ENCODE measurements at regions not wholly inside any gene's neighbourhood (a gene's known extent, or its start where the extent isn't known, plus 50 kb on each side); places are given as distances from the start of the nearest gene placed in this dataset.

- TF ChIP-seq ZNF883 (CRISPR knock-in tag; IDR thresholded peaks at IDR 0.05; ENCODE audit: not compliant biosample characterization): no peak
- no peak for TF ChIP-seq TAF1 (CRISPR knock-in tag; IDR thresholded peaks at IDR 0.05)
- TF ChIP-seq HNRNPK (IDR thresholded peaks at IDR 0.05; ENCODE audit: low read depth, low read length, poor library complexity, severe bottlenecking): no peak
- no peak for TF ChIP-seq NR2F1 (CRISPR knock-in tag; IDR thresholded peaks at IDR 0.05)
- TF ChIP-seq HNF4A (CRISPR knock-in tag; IDR thresholded peaks at IDR 0.05): no peak
- no peak for TF ChIP-seq ZNF430 (CRISPR knock-in tag; IDR thresholded peaks at IDR 0.05)
Observed at GRCh38 chr22:48310289-48310688, 1517.4 kb downstream of the BRD1 start (continued).

- no peak for DNase-seq (ENCODE audit: low spot score)
- H2AFZ ChIP-seq (ENCODE audit: low read length): no peak overlapping the region
- H3K27ac ChIP-seq (ENCODE audit: extremely low read length, insufficient read depth, low read length): no peak overlapping the region
- H3K4me1 ChIP-seq (ENCODE audit: insufficient read depth, low read length): no peaks in the 10 kb centered on the region
- no peak for TF ChIP-seq FOSL1 (CRISPR knock-in tag; IDR thresholded peaks at IDR 0.05; ENCODE audit: borderline replicate concordance)
- TF ChIP-seq, protein P1, sequence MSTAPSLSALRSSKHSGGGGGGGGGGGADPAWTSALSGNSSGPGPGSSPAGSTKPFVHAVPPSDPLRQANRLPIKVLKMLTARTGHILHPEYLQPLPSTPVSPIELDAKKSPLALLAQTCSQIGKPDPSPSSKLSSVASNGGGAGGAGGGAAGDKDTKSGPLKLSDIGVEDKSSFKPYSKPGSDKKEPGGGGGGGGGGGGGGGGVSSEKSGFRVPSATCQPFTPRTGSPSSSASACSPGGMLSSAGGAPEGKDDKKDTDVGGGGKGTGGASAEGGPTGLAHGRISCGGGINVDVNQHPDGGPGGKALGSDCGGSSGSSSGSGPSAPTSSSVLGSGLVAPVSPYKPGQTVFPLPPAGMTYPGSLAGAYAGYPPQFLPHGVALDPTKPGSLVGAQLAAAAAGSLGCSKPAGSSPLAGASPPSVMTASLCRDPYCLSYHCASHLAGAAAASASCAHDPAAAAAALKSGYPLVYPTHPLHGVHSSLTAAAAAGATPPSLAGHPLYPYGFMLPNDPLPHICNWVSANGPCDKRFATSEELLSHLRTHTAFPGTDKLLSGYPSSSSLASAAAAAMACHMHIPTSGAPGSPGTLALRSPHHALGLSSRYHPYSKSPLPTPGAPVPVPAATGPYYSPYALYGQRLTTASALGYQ (CRISPR knock-in tag; IDR thresholded peaks at IDR 0.05): no peak
- no peak for TF ChIP-seq TEF (CRISPR knock-in tag; IDR thresholded peaks at IDR 0.05)
- TF ChIP-seq TRIM24 (CRISPR knock-in tag; IDR thresholded peaks at IDR 0.05): no peak
- TF ChIP-seq AKAP8 (CRISPR knock-in tag; IDR thresholded peaks at IDR 0.05): no peak
- TF ChIP-seq ATF2 (CRISPR knock-in tag; IDR thresholded peaks at IDR 0.05): no peak
- no peak overlapping the region for H3K9ac ChIP-seq (ENCODE audit: insufficient read depth, low read depth, low read length)
- ATAC-seq: no peak
- ChIA-PET CTCF (ENCODE audit: low intra/inter-chr PET ratio, low total read pairs) (no interaction called here), POLR2A (no interaction called here)
- H3K9me3 ChIP-seq (ENCODE audit: low read length): peaks cover 18% of the 10 kb centered on the region; the same call in 1 of the 2 replicates
- H3K4me3 ChIP-seq (replicated peaks in 1 of 3; ENCODE audit: insufficient read depth in 1 of 3, low read depth in 2 of 3, low read length in 3 of 3): no peak overlapping the region
- H3K36me3 ChIP-seq (replicated peaks in 1 of 2; ENCODE audit: control insufficient read depth in 1 of 2, insufficient read depth in 2 of 2, low read length in 2 of 2): no peaks in the 10 kb centered on the region
- in situ Hi-C loops (cut with HindIII; ENCODE audit: extremely low pct_ligation_motif_present, low pct_unique_long_range_greater_than_20kb): no loop called here
- H4K20me1 ChIP-seq (ENCODE audit: insufficient read depth, low read length): no peaks in the 10 kb centered on the region
- H3K27me3 ChIP-seq (ENCODE audit: control insufficient read depth in 1 of 2, insufficient read depth in 2 of 2, low read length in 2 of 2): peaks cover 0 to 30% of the 10 kb centered on the region in 2 experiments; a peak in 3 of 5 replicates
- H3K79me2 ChIP-seq (ENCODE audit: insufficient read depth, low read length): no peaks in the 10 kb centered on the region
- no peak overlapping the region for H3K4me2 ChIP-seq (ENCODE audit: low read depth, low read length)
- intact Hi-C loops (cut with micrococcal nuclease; ENCODE audit: unreplicated experiment): no loop called here
- no TSS peak for BruUV-seq (replicated peaks)
- no peak for FAIRE-seq
- WGBS (ENCODE audit: low lambda C conversion rate): 25% methylated on average over 8 of the region's 8 CpGs
Observed at GRCh38 chr22:48309836-48310235, 1517.8 kb downstream of the BRD1 start.

All from HepG2 (cell line).